ENCODE measurements at regions not wholly inside any gene's neighbourhood (a gene's known extent, or its start where the extent isn't known, plus 50 kb on each side); places are given as distances from the start of the nearest gene placed in this dataset.

- no peak for TF ChIP-seq POLR2A (IDR thresholded peaks at IDR 0.05)
- TF ChIP-seq, protein P1, sequence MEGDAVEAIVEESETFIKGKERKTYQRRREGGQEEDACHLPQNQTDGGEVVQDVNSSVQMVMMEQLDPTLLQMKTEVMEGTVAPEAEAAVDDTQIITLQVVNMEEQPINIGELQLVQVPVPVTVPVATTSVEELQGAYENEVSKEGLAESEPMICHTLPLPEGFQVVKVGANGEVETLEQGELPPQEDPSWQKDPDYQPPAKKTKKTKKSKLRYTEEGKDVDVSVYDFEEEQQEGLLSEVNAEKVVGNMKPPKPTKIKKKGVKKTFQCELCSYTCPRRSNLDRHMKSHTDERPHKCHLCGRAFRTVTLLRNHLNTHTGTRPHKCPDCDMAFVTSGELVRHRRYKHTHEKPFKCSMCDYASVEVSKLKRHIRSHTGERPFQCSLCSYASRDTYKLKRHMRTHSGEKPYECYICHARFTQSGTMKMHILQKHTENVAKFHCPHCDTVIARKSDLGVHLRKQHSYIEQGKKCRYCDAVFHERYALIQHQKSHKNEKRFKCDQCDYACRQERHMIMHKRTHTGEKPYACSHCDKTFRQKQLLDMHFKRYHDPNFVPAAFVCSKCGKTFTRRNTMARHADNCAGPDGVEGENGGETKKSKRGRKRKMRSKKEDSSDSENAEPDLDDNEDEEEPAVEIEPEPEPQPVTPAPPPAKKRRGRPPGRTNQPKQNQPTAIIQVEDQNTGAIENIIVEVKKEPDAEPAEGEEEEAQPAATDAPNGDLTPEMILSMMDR (IDR thresholded peaks at IDR 0.05) = no peak
- intact Hi-C loops (cut with DNase I; ENCODE audit: low total_unique reads) = no loop called here
- H3K36me3 ChIP-seq = no peaks in the 10 kb centered on the region
- no peaks in the 10 kb centered on the region for H3K9me3 ChIP-seq
- DNase-seq = no peak
- no peak overlapping the region for H3K4me3 ChIP-seq
- no peaks in the 10 kb centered on the region for H3K4me1 ChIP-seq
- H3K27ac ChIP-seq = no peak overlapping the region
- H3K27me3 ChIP-seq = no peaks in the 10 kb centered on the region
These were observed 225.8 kb downstream of the ZPLD1 start for GRCh38 chr3:102660653-102661052.

DNA sequence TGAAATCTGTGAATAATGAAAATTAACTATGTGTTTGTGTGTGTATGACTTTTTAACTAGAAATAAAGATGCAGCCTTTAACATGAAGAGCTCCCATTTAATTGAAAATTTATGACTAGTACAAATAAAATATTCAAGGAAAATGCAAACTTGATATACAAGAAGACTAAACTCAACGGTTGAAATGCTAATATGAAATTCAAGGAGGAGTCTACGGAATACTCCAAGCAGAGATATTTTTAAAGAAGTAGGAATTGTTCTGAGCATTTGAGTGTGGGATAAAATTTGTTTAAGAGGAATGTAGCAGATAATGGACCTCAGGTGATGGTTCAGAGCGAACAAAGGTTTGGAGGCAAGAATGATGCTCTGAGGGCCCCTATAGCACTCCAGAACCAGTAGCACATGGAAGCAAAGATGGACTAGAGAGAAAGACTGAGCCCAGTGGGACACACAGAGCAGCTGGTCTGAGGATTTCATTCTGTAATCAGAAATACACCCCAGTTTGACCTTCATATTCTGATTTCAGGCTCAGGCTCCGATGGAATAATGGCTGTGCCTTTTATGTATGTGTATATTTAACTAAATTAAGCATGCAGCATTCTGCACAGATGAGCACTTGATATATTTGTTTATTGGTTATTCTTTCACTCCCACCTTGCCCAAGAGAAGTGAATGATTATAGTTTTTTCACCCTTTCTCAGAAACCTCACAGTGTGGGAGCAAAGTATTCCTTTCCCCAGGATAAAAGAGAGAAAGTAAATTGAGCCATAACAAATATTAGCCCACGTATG, 227.1 kb downstream of the ZPLD1 start:
- DNase-seq = no peak
- no peak overlapping the region for H3K4me3 ChIP-seq
- TF ChIP-seq, protein P1 (IDR thresholded peaks at IDR 0.05) = no peak
- TF ChIP-seq POLR2A (IDR thresholded peaks at IDR 0.05) = no peak
- H3K27me3 ChIP-seq = no peaks in the 10 kb centered on the region
- no peaks in the 10 kb centered on the region for H3K9me3 ChIP-seq
- no peaks in the 10 kb centered on the region for H3K4me1 ChIP-seq
- H3K36me3 ChIP-seq = no peaks in the 10 kb centered on the region
- no peak overlapping the region for H3K27ac ChIP-seq
- intact Hi-C loops (cut with DNase I; ENCODE audit: low total_unique reads) = no loop called here

DNA sequence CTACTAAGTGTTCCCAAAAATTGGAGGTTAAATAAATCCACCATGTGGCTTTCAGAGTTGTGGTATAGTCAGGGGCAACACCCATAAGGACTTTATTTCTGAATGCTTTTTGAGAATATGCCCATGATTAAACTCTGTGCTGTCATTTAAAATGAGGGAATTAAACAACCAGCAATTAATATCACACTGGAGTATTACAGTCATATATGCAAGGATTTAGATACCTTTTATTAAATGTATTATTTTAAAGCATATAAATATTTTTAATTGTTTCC, 227.6 kb downstream of the ZPLD1 start:
- Histone ChIP-seq H3K27ac (no peak overlapping the region), H3K4me3 (no peak overlapping the region), H3K4me1 (no peaks in the 10 kb centered on the region), H3K9me3 (no peaks in the 10 kb centered on the region), H3K36me3 (no peaks in the 10 kb centered on the region), H3K27me3 (no peaks in the 10 kb centered on the region)
- no peak for DNase-seq
- no peak for TF ChIP-seq POLR2A (IDR thresholded peaks at IDR 0.05)
- TF ChIP-seq, protein P1 (IDR thresholded peaks at IDR 0.05) = no peak
- intact Hi-C loops (cut with DNase I; ENCODE audit: low total_unique reads) = no loop called here

DNA sequence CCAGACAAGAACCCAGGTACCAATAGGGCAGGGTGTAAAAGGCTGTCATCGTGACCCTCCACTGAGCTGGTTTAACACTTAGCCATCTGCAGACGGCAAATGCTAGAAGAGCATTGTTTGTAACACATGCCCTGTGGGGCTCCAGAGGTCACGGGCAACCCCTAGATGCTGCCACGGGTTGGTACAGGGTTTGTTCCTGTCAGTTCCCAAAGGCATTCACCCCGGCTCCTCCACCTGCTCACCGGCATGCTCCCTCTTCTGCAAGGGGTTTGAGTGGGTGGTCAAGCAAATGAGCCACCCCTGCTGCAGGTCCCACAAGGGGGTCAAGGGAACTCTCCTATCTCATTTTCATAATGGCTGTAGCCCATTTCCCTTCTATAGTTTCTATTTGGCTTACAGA, 229.3 kb downstream of the ZPLD1 start:
- no peaks in the 10 kb centered on the region for H3K27me3 ChIP-seq
- no peak overlapping the region for H3K4me3 ChIP-seq
- H3K36me3 ChIP-seq = no peaks in the 10 kb centered on the region
- no peak overlapping the region for H3K27ac ChIP-seq
- intact Hi-C loops (cut with DNase I; ENCODE audit: low total_unique reads) = no loop called here
- TF ChIP-seq, protein P1 (IDR thresholded peaks at IDR 0.05) = no peak
- TF ChIP-seq POLR2A (IDR thresholded peaks at IDR 0.05) = no peak
- no peaks in the 10 kb centered on the region for H3K4me1 ChIP-seq
- no peaks in the 10 kb centered on the region for H3K9me3 ChIP-seq
- no peak for DNase-seq

- no peak for DNase-seq
- Histone ChIP-seq H3K27me3 (no peaks in the 10 kb centered on the region), H3K4me3 (no peak overlapping the region), H3K27ac (no peak overlapping the region), H3K4me1 (no peaks in the 10 kb centered on the region), H3K36me3 (no peaks in the 10 kb centered on the region), H3K9me3 (no peaks in the 10 kb centered on the region)
- intact Hi-C loops (cut with DNase I; ENCODE audit: low total_unique reads) = no loop called here
- TF ChIP-seq, protein P1 (IDR thresholded peaks at IDR 0.05) = no peak
- no peak for TF ChIP-seq POLR2A (IDR thresholded peaks at IDR 0.05)
These were observed 230.4 kb downstream of the ZPLD1 start for GRCh38 chr3:102665183-102665582.
